Endothelial cell of umbilical vein (primary cell): ENCODE measurements at regions not wholly inside any gene's neighbourhood (a gene's known extent, or its start where the extent isn't known, plus 50 kb on each side); places are given as distances from the start of the nearest gene placed in this dataset.

Experiments
- BruUV-seq: library from RNA; stranded (reverse); fragments of 400-500 nt; replicated peaks from 2 replicates; lab custom pipeline; 2021; lab: Mats Ljungman, UMichigan
- CTCF ChIA-PET: fragments of 300-600, 350-600 bp; sonication (Branson Sonifier 250); formaldehyde crosslinking; loops from one replicate; lab custom pipeline; 2021; ENCODE audit warnings: antibody characterized with exemption, inconsistent platforms; lab: Charles Lee
- POLR2A ChIA-PET: fragments of 300-600, 350-600 bp; sonication (Branson Sonifier 250); formaldehyde crosslinking; loops from one replicate; lab custom pipeline; 2021; ENCODE audit warnings: antibody characterized with exemption, inconsistent platforms; lab: Charles Lee
- DNase-seq: peaks from one replicate; pipeline ENCODE4 v3.0.0-alpha.2; 2011; ENCODE audit warnings: low read depth, low spot score
- FAIRE-seq: peaks from 2 replicates; lab custom pipeline; 2011; peaks lifted over from hg19 to GRCh38; lab: Jason Lieb, UNC
- H2AFZ ChIP-seq: 2 replicates; pipeline ENCODE4 v1.6.0; 2012; ENCODE audit warnings: low read depth, low read length, control low read depth, inconsistent platforms
- H3K27ac ChIP-seq: 2 replicates; pipeline ENCODE4 v1.5.1; 2011; ENCODE audit warnings: low read depth, mild to moderate bottlenecking, control low read depth, low read length, moderate library complexity; ENCODE audit not compliant: insufficient read depth
- H3K27me3 ChIP-seq, 2 experiments: 2 replicates each; pipeline versions ENCODE4 v1.6.0 to v1.6.1; 2011; ENCODE audit warnings: low read length in 2 of 2, mixed read lengths in 1 of 2; ENCODE audit not compliant: control insufficient read depth in 2 of 2, insufficient read depth in 2 of 2
- H3K36me3 ChIP-seq, 2 experiments: 2 replicates in 1 of 2; 3 replicates in 1 of 2; pipeline ENCODE4 v1.5.1; 2011; ENCODE audit warnings: low read length in 2 of 2, mild to moderate bottlenecking in 1 of 2, moderate library complexity in 1 of 2; ENCODE audit not compliant: control insufficient read depth in 2 of 2, insufficient read depth in 2 of 2; ENCODE audit errors: extremely low read depth in 1 of 2
- H3K4me1 ChIP-seq: 3 replicates; pipeline ENCODE4 v1.5.1; 2011; ENCODE audit warnings: mild to moderate bottlenecking, low read length; ENCODE audit not compliant: control insufficient read depth, insufficient read depth; ENCODE audit errors: extremely low read depth
- H3K4me2 ChIP-seq: 2 replicates; pipeline ENCODE4 v1.6.1; 2011; ENCODE audit warnings: low read length, control low read depth, mixed read lengths; ENCODE audit not compliant: insufficient read depth
- H3K4me3 ChIP-seq, 3 experiments: fragments of 200-600 bp in 1 of 3; sonication (generic), shearing (Covaris generic) in 1 of 3; replicated peaks in 1 of 3; 2 replicates each; pipeline ENCODE4 v1.5.1; 2011 to 2016; ENCODE audit warnings: control low read depth in 3 of 3, low read length in 3 of 3, mild to moderate bottlenecking in 2 of 3, inconsistent platforms in 1 of 3, low read depth in 1 of 3, moderate library complexity in 1 of 3; ENCODE audit not compliant: insufficient read depth in 1 of 3
- H3K79me2 ChIP-seq: 2 replicates; pipeline ENCODE4 v1.6.0; 2012; ENCODE audit warnings: low read length, inconsistent platforms; ENCODE audit not compliant: control insufficient read depth, insufficient read depth
- H3K9ac ChIP-seq: replicated peaks from 2 replicates; pipeline ENCODE3; 2011; ENCODE audit warnings: low read length, control low read depth; ENCODE audit not compliant: insufficient read depth; ENCODE audit errors: extremely low read depth
- H3K9me1 ChIP-seq: replicated peaks from 3 replicates; pipeline ENCODE4 v1.6.0; 2011; ENCODE audit warnings: mild to moderate bottlenecking, low read length; ENCODE audit not compliant: control insufficient read depth, insufficient read depth; ENCODE audit errors: extremely low read depth
- H3K9me3 ChIP-seq: replicated peaks from 2 replicates; pipeline ENCODE4 v1.5.1; 2012; ENCODE audit warnings: low read length, inconsistent platforms; ENCODE audit not compliant: control insufficient read depth, insufficient read depth
- H4K20me1 ChIP-seq: replicated peaks from 2 replicates; pipeline ENCODE3; 2011; ENCODE audit warnings: mild to moderate bottlenecking, low read length; ENCODE audit not compliant: control insufficient read depth, insufficient read depth; ENCODE audit errors: extremely low read depth
- CTCF ChIP-seq, 2 donors: IDR thresholded peaks; 1 replicate in 1 of 2; 2 replicates in 1 of 2; pipeline ENCODE4 v1.5.1; 2011; ENCODE audit warnings: low read length in 2 of 2, mild to moderate bottlenecking in 2 of 2, moderate library complexity in 2 of 2, control low read depth in 1 of 2, inconsistent platforms in 1 of 2, low read depth in 1 of 2; ENCODE audit not compliant: insufficient read depth in 1 of 2; ENCODE audit errors: extremely low read depth in 1 of 2
- EZH2 ChIP-seq: IDR thresholded peaks from 2 replicates; pipeline ENCODE4 v1.6.1; 2012; ENCODE audit warnings: borderline replicate concordance, low read depth, mild to moderate bottlenecking, moderate library complexity, low read length, inconsistent platforms; ENCODE audit not compliant: severe bottlenecking
- FOS ChIP-seq: IDR thresholded peaks from 2 replicates; pipeline ENCODE4 v1.6.1; 2011; ENCODE audit warnings: mild to moderate bottlenecking, low read length, moderate library complexity, borderline replicate concordance; ENCODE audit not compliant: insufficient read depth
- GATA2 ChIP-seq: IDR thresholded peaks from 2 replicates; pipeline ENCODE4 v1.7.0; 2011; ENCODE audit warnings: low read depth, mild to moderate bottlenecking, moderate library complexity, mixed read lengths, low read length; ENCODE audit not compliant: insufficient read length, insufficient read depth
- JUN ChIP-seq: IDR thresholded peaks from 2 replicates; pipeline ENCODE4 v1.6.1; 2011; ENCODE audit warnings: borderline replicate concordance, low read depth; ENCODE audit not compliant: insufficient read length, insufficient read depth
- MAX ChIP-seq: IDR thresholded peaks from 2 replicates; pipeline ENCODE4 v1.6.1; 2011; ENCODE audit not compliant: insufficient read depth, insufficient read length
- MYC ChIP-seq: IDR thresholded peaks from one replicate; pipeline ENCODE4 v1.6.1; 2011; ENCODE audit warnings: mild to moderate bottlenecking, low read depth, low read length
- POLR2A ChIP-seq: IDR thresholded peaks from 2 replicates; pipeline ENCODE4 v1.6.1; 2012; ENCODE audit warnings: low read depth, mild to moderate bottlenecking, control low read depth, low read length
- POLR2AphosphoS5 ChIP-seq: IDR thresholded peaks from 2 replicates; pipeline ENCODE4 v1.6.1; 2012; ENCODE audit warnings: low read depth, mild to moderate bottlenecking, control low read depth, low read length, moderate library complexity; ENCODE audit not compliant: insufficient read depth
- dilution Hi-C: fragments of 300-500 bp; cut with MboI; formaldehyde crosslinking; loops from one replicate; pipeline ENCODE4 v1.15.0; 2019; ENCODE audit warnings: low sequenced_read_pairs; ENCODE audit not compliant: extremely low pct_ligation_motif_present
- intact Hi-C: fragments of 100-400 bp; cut with micrococcal nuclease; formaldehyde crosslinking; loops from one replicate; pipeline ENCODE4 v1.10.0; 2022

GRCh38 chr4:118587116-118587831 is 97.9 kb upstream of the METTL14 start:
- no peak overlapping the region for H2AFZ ChIP-seq
- DNase-seq (no peak), FAIRE-seq (no peak)
- no TSS peak for BruUV-seq
- CTCF ChIA-PET = no interaction called here
- no peak overlapping the region for H3K4me3 ChIP-seq
- no peaks in the 10 kb centered on the region for H3K4me1 ChIP-seq
- peaks cover 11 to 25% of the 10 kb centered on the region in 2 experiments for H3K27me3 ChIP-seq
- no peak overlapping the region for H3K27ac ChIP-seq
- dilution Hi-C loops (no loop called here), intact Hi-C loops (no loop called here)
- TF ChIP-seq MAX (no peak), POLR2A (no peak), POLR2AphosphoS5 (no peak), FOS (no peak), CTCF (IDR thresholded peaks at IDR 0.05; ENCODE audit: extremely low read depth in 1 of 2, insufficient read depth in 1 of 2, low read depth in 1 of 2, low read length in 2 of 2) (no peak), MYC (no peak), EZH2 (no peak), JUN (no peak), GATA2 (no peak)
- no peaks in the 10 kb centered on the region for H3K36me3 ChIP-seq
- H3K9me3 ChIP-seq = no peaks in the 10 kb centered on the region
- no peak overlapping the region for H3K9ac ChIP-seq
- no peaks in the 10 kb centered on the region for H3K9me1 ChIP-seq
- no peak overlapping the region for H3K4me2 ChIP-seq
- POLR2A ChIA-PET = no interaction called here
- no peaks in the 10 kb centered on the region for H3K79me2 ChIP-seq
- H4K20me1 ChIP-seq = no peaks in the 10 kb centered on the region
